ENCODE measurements at regions not wholly inside any gene's neighbourhood (a gene's known extent, or its start where the extent isn't known, plus 50 kb on each side); places are given as distances from the start of the nearest gene placed in this dataset.

GRCh38 chr10:28925121-28925663, 247.9 kb downstream of the BAMBI start:
- no peak for TF ChIP-seq FOXP2 (optimal IDR thresholded peaks at IDR 0.05; ENCODE audit: control extremely low read depth, extremely low read length, insufficient read depth)
- TF ChIP-seq POLR2AphosphoS5 (IDR thresholded peaks at IDR 0.05; ENCODE audit: borderline replicate concordance, low read depth, low read length) = no peak
- TF ChIP-seq EZH2 (IDR thresholded peaks at IDR 0.05) = no peak
